HepG2 (cell line): ENCODE measurements at regions not wholly inside any gene's neighbourhood (a gene's known extent, or its start where the extent isn't known, plus 50 kb on each side); places are given as distances from the start of the nearest gene placed in this dataset.

Experiments used
- FOXP4 ChIP-seq: sonication (generic); formaldehyde crosslinking; IDR thresholded peaks from 2 replicates; pipeline ENCODE4 v1.4.0; 2020; ENCODE audit warnings: missing genetic modification reagents
- GATAD2A ChIP-seq: IDR thresholded peaks from 2 replicates; pipeline ENCODE4 v1.6.1; 2016
- NCOA2 ChIP-seq: sonication (generic); formaldehyde crosslinking; IDR thresholded peaks from 2 replicates; pipeline ENCODE4 v1.8.0; 2022; ENCODE audit warnings: inconsistent platforms
- NFYC ChIP-seq: IDR thresholded peaks from 2 replicates; pipeline ENCODE4 v1.6.1; 2016; ENCODE audit warnings: missing genetic modification reagents, missing compliant biosample characterization
- NR2F6 ChIP-seq, 2 experiments: IDR thresholded peaks; 2 replicates each; pipeline ENCODE4 v1.6.1; 2016; ENCODE audit warnings: antibody characterized with exemption in 1 of 2, mild to moderate bottlenecking in 1 of 2
- PAXIP1 ChIP-seq: sonication (generic); formaldehyde crosslinking; conservative IDR thresholded peaks from 2 replicates; pipeline ENCODE4 v1.4.0; 2020; ENCODE audit warnings: mild to moderate bottlenecking, missing genetic modification reagents, moderate library complexity
- RARA ChIP-seq: IDR thresholded peaks from 2 replicates; pipeline ENCODE4 v1.6.1; 2016; ENCODE audit warnings: missing genetic modification reagents, missing compliant biosample characterization
- ZBTB40 ChIP-seq, 2 experiments: fragments of 450-650 bp in 1 of 2; sonication (generic) in 1 of 2; formaldehyde crosslinking in 1 of 2; IDR thresholded peaks; 2 replicates each; pipeline versions ENCODE4 v1.6.1 to v1.8.0; 2016 to 2022; ENCODE audit warnings: antibody characterized with exemption in 1 of 2, mild to moderate bottlenecking in 1 of 2, missing genetic modification reagents in 1 of 2
- ZKSCAN1 ChIP-seq: fragments of 150-350 bp; IDR thresholded peaks from 2 replicates; pipeline ENCODE4 v1.6.1; 2014; ENCODE audit warnings: low read length
- ZNF546 ChIP-seq: sonication (generic); formaldehyde crosslinking; conservative IDR thresholded peaks from 2 replicates; pipeline ENCODE4 v1.8.1; 2023; ENCODE audit warnings: mild to moderate bottlenecking, missing genetic modification reagents

GRCh38 chr14:53845813-53846693, 110.6 kb downstream of the BMP4 start (continued):
- TF ChIP-seq RARA (CRISPR knock-in tag) (peak; percentile 84), ZBTB40 (IDR thresholded peaks at IDR 0.05) (0 out of 2 replicates have a peak, but pooled peaks have one; percentile 15), ZBTB40 (CRISPR knock-in tag; IDR thresholded peaks at IDR 0.05) (no peak), GATAD2A (CRISPR knock-in tag) (peak; percentile 37; the same call in 1 of the 2 replicates), ZKSCAN1 (0 out of 2 replicates have a peak, but pooled peaks have one; percentile 76), FOXP4 (CRISPR knock-in tag) (0 out of 2 replicates have a peak, but pooled peaks have one; percentile 15), NR2F6 (IDR thresholded peaks at IDR 0.05) (peak; percentile 58), NR2F6 (CRISPR knock-in tag; IDR thresholded peaks at IDR 0.05) (peak; percentile 72; the same call in 1 of the 2 replicates), ZNF546 (CRISPR knock-in tag) (no peak), NCOA2 (peak; percentile 24; the same call in 1 of the 2 replicates), NFYC (no peak), PAXIP1 (0 out of 2 replicates have a peak, but pooled peaks have one; percentile 26)
